ENCODE measurements at regions not wholly inside any gene's neighbourhood (a gene's known extent, or its start where the extent isn't known, plus 50 kb on each side); places are given as distances from the start of the nearest gene placed in this dataset.

GRCh38 chr5:158143081-158143480 lies 284.1 kb upstream of the CLINT1 start:
- DNase-seq: no peak
- H3K4me3 ChIP-seq: no peak overlapping the region
- no peak for ATAC-seq (ENCODE audit: insufficient read depth, low FRiP score)
- H3K27ac ChIP-seq (ENCODE audit: low read depth in 1 of 2, low read length in 1 of 2): no peak overlapping the region
- no peak for TF ChIP-seq CTCF (IDR thresholded peaks at IDR 0.05; ENCODE audit: control extremely low read depth, extremely low read depth)
- peaks cover 0 to 2% (median 0%) of the 10 kb centered on the region in 4 donors for H3K9me3 ChIP-seq (ENCODE audit: control insufficient read depth in 4 of 4, insufficient read depth in 3 of 4, low read length in 3 of 4)
- no peaks in the 10 kb centered on the region for H3K4me1 ChIP-seq (ENCODE audit: control insufficient read depth in 5 of 5, insufficient read depth in 5 of 5, low read length in 5 of 5)
- H3K9ac ChIP-seq (ENCODE audit: insufficient read depth in 1 of 2, low read length in 2 of 2): no peak overlapping the region
- H3K27me3 ChIP-seq (ENCODE audit: control insufficient read depth in 3 of 3, insufficient read depth in 3 of 3, low read length in 2 of 3): no peaks in the 10 kb centered on the region
- no peaks in the 10 kb centered on the region for H3K36me3 ChIP-seq (ENCODE audit: control insufficient read depth in 4 of 4, insufficient read depth in 4 of 4, low read length in 4 of 4)
- 61 to 63% methylated on average over 3 of the region's 3 CpGs for WGBS, 2 donors

- no peaks in the 10 kb centered on the region for H3K4me1 ChIP-seq (ENCODE audit: control insufficient read depth in 5 of 5, insufficient read depth in 5 of 5, low read length in 5 of 5)
- no peak overlapping the region for H3K9ac ChIP-seq (ENCODE audit: insufficient read depth in 1 of 2, low read length in 2 of 2)
- H3K27ac ChIP-seq (ENCODE audit: low read depth in 1 of 2, low read length in 1 of 2): no peak overlapping the region
- H3K27me3 ChIP-seq (ENCODE audit: control insufficient read depth in 3 of 3, insufficient read depth in 3 of 3, low read length in 2 of 3): no peaks in the 10 kb centered on the region
- H3K4me3 ChIP-seq: no peak overlapping the region
- no peak for TF ChIP-seq CTCF (IDR thresholded peaks at IDR 0.05; ENCODE audit: control extremely low read depth, extremely low read depth)
- DNase-seq: no peak
- H3K36me3 ChIP-seq (ENCODE audit: control insufficient read depth in 4 of 4, insufficient read depth in 4 of 4, low read length in 4 of 4): no peaks in the 10 kb centered on the region
- peaks cover 0 to 2% (median 0%) of the 10 kb centered on the region in 4 donors for H3K9me3 ChIP-seq (ENCODE audit: control insufficient read depth in 4 of 4, insufficient read depth in 3 of 4, low read length in 3 of 4)
- ATAC-seq (ENCODE audit: insufficient read depth, low FRiP score): no peak
- 76 to 84% methylated on average over 3 of the region's 3 CpGs for WGBS, 2 donors
Observed at GRCh38 chr5:158142156-158142555, 283.2 kb upstream of the CLINT1 start.

- no peak for TF ChIP-seq CTCF (IDR thresholded peaks at IDR 0.05; ENCODE audit: control extremely low read depth, extremely low read depth)
- 82 to 92% methylated on average over 4 of the region's 4 CpGs for WGBS, 2 donors
- Histone ChIP-seq H3K4me1 (ENCODE audit: control insufficient read depth in 5 of 5, insufficient read depth in 5 of 5, low read length in 5 of 5) (no peaks in the 10 kb centered on the region), H3K4me3 (no peak overlapping the region), H3K36me3 (ENCODE audit: control insufficient read depth in 4 of 4, insufficient read depth in 4 of 4, low read length in 4 of 4) (no peaks in the 10 kb centered on the region), H3K27me3 (ENCODE audit: control insufficient read depth in 3 of 3, insufficient read depth in 3 of 3, low read length in 2 of 3) (no peaks in the 10 kb centered on the region), H3K9ac (ENCODE audit: insufficient read depth in 1 of 2, low read length in 2 of 2) (no peak overlapping the region), H3K9me3 (ENCODE audit: control insufficient read depth in 4 of 4, insufficient read depth in 3 of 4, low read length in 3 of 4) (peaks cover 0 to 2% (median 0%) of the 10 kb centered on the region in 4 donors), H3K27ac (ENCODE audit: low read depth in 1 of 2, low read length in 1 of 2) (no peak overlapping the region)
- no peak for ATAC-seq (ENCODE audit: insufficient read depth, low FRiP score)
- no peak for DNase-seq
Observed at GRCh38 chr5:158140120-158140731, 281.3 kb upstream of the CLINT1 start.

GRCh38 chr5:158139161-158139560 lies 280.2 kb upstream of the CLINT1 start:
- Histone ChIP-seq H3K27ac (ENCODE audit: low read depth in 1 of 2, low read length in 1 of 2) (no peak overlapping the region), H3K4me1 (ENCODE audit: control insufficient read depth in 5 of 5, insufficient read depth in 5 of 5, low read length in 5 of 5) (no peaks in the 10 kb centered on the region), H3K9me3 (ENCODE audit: control insufficient read depth in 4 of 4, insufficient read depth in 3 of 4, low read length in 3 of 4) (peaks cover 0 to 2% (median 0%) of the 10 kb centered on the region in 4 donors), H3K4me3 (no peak overlapping the region), H3K36me3 (ENCODE audit: control insufficient read depth in 4 of 4, insufficient read depth in 4 of 4, low read length in 4 of 4) (no peaks in the 10 kb centered on the region), H3K27me3 (ENCODE audit: control insufficient read depth in 3 of 3, insufficient read depth in 3 of 3, low read length in 2 of 3) (no peaks in the 10 kb centered on the region), H3K9ac (ENCODE audit: insufficient read depth in 1 of 2, low read length in 2 of 2) (no peak overlapping the region)
- 86 to 90% methylated on average over 4 of the region's 4 CpGs for WGBS, 2 donors
- no peak for ATAC-seq (ENCODE audit: insufficient read depth, low FRiP score)
- no peak for DNase-seq
- no peak for TF ChIP-seq CTCF (IDR thresholded peaks at IDR 0.05; ENCODE audit: control extremely low read depth, extremely low read depth)

Data from lung (tissue), 11 donors.